Fibroblast of the conjunctiva (primary cell): ENCODE measurements at regions not wholly inside any gene's neighbourhood (a gene's known extent, or its start where the extent isn't known, plus 50 kb on each side); places are given as distances from the start of the nearest gene placed in this dataset.
"Not testable (repeated sequence)": the region's sequence is repeated elsewhere in the genome, so short reads cannot be mapped to it uniquely, and the experiment has no call there.

ENCODE experiments used
- DNase-seq: peaks from one replicate; pipeline ENCODE4 v3.0.0-alpha.2; 2010; ENCODE audit warnings: low read depth

DNA sequence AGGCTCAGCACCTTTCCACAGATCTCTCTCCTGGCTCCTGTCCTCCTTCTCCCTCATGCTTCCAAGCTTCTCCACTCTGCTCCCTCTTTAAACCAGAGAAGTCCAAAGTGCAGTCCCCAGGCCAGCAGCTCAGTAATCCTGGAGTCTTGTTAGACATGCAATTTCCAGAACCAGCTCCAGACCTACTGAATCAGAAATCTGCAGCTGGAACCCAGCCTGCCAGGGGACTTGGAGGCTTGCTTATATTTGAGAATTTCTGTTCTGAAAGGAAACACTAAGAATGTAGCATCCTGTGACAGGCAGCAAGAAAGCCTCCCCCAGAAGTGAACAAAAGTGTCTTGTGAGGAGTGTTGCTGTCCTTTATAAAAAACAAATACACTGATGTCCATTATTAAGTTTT, 438.1 kb downstream of the BCKDHB start:
- DNase-seq, result no peak

DNA sequence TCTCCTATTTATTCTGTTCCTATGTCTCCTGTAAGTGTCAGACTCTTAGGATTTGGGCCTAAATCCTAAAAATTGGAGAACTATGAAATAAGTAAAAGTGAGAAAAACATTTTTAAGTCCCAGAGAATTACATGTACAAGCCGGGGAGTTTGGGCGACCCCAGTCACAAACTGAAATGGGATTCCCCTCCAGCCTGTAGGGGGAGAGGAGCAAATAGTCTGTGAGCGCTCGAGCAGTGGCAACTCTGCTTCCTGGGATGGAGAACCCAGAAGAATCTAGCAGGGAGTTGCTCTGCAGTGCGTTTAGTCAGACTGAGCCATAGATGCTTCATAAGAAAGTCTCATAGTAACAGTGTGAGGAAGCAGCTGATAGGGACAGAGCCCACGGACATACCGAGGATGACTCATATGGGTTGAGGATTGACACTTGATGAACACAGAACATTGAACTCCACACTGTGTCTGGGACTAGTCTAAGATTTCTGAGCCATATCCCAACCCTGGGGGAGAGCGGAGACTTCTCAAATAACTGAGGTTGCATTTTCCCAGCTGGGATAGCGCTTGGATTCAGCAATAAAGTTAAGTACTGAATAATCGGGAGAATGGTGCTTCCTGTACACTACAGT, 437.2 kb downstream of the BCKDHB start:
- DNase-seq, result no peak

DNA sequence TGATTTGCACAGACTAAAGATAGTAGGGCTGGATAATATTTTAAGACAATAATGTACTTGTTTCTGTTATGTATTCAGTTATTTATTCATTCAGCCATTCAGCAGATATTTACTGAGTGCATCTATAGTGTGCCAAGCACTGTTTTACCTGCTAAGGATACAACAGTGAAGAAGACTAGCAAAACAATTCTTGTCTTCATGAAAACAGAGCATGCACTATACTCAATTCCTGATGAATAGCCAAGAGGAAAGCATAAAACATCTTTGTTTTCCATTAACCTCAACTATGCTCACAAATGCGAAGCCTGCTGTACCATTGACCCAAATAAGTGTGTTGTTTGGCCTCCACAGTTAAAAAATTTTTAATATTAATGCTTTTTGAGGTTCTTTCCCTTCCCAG, 436.7 kb downstream of the BCKDHB start:
- DNase-seq, result no peak

DNA sequence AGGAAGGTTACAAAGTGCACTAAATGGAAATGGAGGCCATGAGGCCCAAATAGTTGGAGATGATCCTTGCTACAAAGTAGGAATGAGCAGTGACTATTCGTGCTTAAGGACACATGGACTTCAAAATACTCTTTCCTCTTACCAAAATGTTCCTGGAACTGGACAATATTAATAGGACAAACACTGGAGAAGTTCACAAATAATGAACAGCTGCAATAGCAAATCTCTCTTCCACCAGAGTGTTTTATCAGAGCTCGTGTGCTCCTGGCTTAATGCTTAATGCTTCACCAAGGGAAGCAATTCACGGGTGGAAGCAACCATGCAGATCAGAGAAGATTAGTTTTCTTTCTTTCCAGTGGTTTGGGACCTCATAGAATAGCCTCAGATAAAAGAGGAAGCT, 435.4 kb downstream of the BCKDHB start:
- DNase-seq, result no peak

DNA sequence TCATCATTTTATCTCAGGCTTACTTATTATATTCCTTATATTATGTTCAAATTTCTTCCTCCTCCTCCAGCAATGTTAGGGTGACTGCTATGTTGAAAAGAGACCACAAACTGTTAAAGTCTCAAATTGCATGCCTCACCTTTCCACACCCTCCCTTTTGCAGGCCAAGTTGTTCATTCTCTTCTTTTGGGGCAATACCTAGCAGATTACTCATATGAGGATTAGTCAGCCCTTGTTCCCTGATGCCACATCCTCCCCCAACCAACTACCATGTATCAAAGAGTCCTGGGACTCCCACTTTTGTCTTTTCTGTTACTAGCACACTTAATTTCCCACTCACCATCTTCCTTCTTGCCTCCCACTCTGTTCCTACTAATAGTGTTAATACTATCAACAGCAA, 434.7 kb downstream of the BCKDHB start:
- DNase-seq, result no peak

DNA sequence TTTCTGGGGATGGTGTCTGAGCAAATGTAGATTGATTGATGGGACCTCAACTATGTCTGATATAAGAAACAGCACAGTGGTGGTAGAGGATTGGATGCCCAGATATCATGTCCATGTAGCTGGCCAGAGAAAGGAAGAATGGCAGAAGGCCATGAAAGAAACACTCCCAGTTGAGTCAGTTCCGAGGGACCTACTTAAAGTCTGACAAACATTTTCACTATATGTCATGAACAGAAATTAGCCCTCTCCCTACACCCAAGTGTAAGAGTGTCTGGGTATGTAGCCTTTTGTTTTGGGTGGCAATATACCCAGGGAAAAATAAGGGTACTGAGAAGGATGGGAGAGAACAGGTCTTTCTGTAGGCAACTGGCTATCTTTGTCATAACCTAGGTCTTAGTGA, 434.2 kb downstream of the BCKDHB start:
- no peak for DNase-seq

DNA sequence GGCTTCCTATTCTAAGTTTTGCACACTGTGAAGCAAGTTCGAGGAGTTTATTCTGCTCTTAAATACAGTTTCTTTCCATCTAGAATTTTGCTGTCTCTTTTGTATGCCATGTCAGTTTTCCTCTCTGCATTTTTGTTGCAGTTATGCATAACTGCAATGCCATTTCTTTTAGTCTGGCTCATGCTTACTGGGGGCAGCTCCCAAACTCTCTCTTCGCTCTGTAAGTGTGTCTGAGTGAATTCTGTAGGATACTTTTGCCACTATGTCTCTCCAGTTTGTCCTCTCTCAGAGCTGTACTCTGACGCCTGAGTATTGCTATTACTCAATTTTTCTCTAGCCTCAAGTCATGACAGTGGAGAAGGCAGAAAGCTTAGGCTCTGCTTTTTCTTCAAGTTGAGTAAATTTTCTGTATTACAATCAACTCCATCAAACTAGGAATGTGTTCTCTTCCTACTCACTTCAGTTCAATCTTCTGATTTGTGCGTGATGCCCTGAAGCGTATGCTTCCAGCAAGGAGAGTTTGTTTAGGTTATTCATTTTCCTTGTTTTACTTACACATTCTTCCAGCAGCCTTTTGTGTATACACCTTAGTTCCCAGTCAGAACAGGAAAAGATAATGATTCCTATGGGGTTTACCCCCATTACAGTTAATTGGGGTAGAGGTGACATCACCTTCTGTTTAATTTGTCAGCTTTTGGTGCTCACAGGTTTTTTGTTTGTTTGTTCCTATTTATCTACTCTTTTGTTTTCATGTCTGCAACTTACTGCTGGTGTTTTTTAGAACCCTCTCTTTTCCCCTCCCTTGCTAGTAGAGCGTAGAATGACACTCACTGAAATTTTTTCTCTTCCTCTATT, 430.9 kb downstream of the BCKDHB start:
- no peak for DNase-seq

DNA sequence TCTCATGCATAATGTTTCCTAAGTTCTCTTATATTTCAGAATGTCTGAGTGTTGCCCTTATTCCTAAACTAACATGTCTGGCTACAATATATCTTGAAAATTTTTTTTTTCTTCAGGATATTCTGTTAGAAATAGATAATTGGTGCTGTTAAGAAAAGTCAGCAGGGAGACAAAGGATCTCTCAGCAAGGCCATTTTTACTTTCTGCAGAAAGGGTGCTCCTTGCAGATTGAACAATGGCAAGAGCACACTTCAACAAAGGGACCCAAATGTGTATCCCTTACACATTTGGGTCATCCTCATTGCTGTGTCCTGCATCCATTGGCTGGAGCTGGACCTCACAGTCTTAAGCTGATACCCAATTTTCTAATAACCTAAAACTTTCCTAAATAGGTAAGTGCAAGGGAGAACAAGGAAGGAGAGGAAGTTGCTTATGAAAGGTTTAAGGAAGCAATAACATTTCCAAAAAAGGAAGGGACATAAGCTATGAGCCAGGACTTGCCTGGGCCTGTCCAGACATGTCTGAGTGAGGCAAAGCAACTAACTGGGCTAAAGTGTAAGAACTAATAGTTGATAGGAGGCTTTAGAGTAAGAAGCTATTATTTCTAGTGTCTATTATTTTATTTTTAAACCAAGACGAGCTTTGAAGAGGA, 429.6 kb downstream of the BCKDHB start:
- DNase-seq, result no peak

DNA sequence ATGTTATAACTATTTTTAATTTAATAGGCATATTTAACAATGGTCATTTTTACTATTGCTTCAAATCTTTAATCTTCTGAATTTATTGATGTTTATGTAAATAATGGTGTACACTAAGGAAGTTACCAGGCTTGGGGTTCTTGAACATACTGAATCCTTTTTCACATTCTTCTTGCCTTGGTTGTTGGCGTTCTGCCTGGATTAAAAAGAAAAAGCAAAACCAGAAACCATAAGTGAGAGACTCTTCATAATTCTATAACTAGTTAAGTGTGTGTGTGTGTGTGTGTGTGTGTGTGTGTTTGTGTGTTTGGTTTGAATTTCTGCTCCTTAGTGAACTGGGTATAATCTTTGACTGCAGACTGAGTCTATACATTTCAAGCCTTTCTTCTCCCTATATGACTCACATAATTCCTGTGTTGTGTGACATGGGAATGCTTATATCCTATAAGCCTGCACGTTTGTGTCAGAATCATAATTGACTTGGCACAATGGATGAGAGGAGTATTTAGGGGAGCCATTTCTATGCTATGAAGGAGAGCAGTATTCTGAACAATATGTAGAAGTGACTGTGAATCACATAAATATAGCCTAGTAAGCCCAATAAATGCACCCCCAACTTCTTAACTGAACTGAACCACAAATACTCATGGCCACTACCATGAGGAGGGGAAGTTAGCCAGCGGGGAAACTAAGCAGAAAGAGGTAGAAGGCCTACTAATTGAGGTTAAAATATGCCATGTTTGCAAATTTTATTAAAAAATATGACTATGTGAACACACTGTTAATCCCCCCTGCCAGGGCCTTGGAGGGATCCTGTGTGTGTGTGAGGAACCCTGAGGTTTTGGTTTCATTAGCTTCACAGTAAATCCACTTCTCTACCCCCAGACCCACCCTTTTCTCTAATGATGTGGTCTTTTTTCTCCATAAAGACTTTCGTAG, 425.5 kb downstream of the BCKDHB start:
- no peak for DNase-seq

DNA sequence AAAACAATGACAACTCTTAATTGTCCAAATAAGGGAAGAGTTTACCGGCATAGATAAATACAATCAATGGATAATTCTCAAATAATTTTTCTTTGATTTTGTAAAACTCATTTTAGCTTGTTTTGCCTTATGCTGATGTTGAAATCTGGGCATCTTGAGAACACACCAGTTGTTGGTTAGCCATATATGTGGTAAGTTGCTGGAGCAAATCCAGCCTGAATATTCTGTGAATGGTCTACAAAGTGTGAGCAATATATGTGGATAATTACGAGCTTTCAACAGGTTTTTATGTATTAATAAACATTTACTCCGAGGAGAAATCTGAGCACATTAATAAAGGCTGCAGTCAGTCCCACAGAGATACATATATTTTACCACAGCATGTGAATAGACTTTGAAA, 423.6 kb downstream of the BCKDHB start:
- DNase-seq, result no peak

DNA sequence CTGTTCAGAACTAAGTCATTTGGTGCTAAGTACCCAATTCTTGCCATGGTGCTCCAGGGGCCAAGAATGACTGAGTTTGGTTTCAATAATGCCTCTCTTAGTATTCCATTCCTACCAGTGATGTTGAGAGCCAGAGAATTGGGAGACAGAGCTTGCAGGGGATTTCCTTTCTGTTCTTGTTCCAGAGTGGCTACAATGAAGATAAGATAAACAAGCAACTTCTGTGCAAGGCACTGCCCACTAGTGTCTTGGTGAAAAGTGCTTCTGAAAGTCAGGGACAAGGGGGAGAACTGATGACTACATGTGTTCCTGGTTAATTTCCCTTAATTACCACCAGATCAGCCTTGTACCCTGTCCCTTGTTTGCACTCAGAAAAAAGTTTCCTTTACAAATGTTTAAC, 421.6 kb downstream of the BCKDHB start:
- no peak for DNase-seq

DNA sequence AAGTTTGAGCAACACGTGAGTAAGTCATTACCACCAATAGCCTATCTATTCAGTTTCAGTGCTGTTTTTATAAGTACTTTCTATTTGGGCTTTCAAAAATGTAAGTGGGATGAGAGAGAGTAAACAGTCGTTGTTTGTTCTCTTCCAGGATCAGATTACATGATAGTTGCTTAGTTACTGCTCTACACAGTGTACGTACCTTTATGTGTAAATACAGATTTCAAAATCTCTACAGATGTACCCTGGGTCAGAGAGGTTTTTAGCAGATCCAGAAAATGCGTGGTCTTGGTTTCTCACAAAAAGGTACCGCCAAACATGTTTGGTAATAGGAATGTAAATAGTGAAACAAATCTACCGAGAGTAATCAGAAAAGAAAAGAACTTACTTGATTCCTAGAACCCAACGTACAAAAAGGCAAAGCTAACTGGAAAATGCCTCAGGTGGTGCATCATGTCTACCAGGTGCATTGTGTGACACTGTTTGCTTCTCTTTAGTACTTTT, 421.1 kb downstream of the BCKDHB start:
- DNase-seq, result no peak

DNA sequence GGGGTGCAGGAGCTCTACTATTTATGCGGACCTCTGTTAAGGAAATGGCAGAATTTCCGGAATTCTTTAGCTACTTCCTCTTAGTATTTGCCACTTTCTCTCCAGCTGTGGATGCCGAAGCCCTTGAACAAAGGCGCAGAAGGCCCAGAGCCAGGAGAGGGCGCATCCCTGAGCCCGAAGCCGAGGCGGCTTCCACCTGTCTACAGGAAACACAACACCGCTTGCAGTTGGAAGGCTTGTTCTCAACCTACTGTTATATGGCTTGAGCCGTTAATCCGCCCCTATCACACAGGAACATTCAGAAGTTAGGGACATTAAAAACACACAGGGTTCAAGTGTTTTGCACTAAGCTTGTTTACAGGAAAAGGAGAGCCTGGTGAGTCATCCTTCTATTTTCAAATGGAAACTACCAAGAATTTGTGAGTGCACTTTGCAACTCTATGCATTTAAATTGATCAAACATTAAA, 417.1 kb downstream of the BCKDHB start:
- DNase-seq, result no peak

DNA sequence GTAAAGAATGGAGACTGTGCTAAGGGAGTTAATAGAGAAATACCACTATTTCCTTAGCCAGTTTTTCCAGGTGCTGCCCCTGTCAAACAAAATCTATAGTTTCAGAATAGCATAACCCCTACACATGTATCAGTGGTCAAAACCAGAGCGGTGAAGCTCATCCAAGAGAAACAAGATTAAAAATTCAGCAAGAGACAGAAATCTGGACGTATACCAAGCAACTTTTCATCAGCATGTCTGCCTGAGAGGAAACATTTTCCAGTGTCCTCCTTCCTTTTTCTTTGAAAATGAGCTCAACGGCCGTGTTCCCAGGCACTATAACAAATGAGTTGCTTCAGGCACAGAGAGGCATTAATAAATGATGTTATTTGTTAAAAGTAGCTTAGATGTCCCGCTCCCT, 416.5 kb downstream of the BCKDHB start:
- no peak for DNase-seq

DNA sequence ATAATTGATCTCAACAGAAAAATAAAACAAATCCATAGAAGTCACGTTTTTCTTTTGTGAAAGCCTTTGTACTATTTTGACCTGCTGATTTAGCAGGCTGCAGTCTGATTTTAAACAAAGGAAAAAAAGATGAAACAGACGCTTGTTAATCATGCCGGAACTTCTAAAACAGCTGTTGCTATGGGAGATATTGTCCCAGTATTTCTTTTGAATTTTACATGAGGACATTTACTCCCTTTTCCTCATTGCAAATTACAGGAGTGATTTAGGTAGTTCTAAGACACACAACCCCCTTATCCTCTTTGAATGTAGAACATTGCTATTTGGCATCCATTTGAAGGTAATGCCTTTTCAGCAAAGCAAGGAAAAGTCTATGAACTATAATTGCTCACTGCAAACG, 416.1 kb downstream of the BCKDHB start:
- no peak for DNase-seq

DNA sequence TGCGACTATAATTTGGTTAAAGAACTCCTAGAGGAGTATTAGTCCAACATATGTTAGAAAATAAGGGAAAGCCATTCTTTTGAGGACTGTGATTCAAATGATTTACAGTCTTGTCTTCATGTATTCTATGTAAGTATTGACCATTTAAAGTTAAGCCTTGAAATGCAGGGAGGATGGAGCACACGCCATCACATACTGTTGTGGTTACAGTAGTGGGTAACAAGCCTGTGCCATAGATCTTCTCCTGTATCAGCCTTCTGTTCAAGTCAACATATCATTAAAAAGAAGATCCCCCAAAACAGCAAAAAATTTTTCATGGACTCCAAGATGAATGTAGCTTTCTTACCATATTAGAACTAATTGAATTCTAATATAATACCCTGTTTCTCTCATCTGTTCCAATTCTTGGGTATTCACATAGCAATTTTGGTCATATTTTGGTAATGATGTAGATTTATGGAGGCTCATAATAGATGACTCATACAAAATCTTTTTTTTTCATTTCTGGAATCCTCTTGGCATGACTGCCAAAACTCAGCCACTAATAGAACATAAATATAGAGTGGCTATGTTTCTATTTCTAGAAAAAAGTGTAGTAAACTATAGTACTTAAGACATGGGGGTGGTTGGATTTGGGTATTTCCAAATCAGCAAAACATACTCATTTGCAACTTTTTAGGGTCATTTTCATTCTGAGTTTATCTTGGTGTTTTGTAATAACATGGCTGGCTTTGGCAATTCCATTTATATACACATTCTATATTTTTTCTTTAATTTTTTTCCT, 413.5 kb downstream of the BCKDHB start:
- no peak for DNase-seq

DNA sequence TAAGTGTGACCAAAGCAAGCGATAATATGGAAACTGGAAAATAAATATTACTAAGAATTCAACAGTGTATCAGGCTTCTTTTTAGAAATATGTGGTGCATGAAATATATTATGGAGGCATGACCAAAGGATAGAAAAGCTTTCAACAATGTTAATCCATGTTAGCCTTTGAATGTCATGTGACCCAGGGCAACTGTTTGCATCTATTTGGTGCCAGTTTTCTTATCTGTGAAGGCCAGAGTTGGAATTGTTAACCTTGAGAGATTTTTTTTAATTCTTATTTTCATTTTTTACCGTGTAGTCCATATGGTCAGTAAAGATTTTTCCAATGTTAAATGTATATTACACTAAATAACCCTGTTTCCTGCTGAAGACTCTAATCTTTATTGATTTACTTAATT, 411.1 kb downstream of the BCKDHB start:
- no peak for DNase-seq

DNA sequence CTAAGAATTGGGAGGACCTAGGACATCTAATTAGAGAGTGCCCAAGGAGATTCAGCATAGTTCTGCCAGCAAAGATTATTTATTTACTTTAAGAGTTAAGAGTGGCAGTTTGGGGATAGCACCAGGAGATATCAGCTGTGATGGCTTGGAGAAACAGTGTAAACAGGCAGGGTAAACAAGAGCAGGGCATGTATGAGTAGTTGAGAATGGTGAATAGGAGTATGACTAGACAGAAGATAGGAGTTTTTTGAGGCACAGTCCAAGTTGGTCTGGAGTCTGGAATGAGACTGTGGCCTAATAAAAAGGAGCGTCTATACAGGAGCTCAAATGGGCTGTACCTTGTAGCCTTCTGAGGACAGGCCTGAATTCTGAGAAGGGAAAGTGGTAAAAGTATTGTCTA, 404.1 kb downstream of the BCKDHB start:
- not testable (repeated sequence) for DNase-seq

DNA sequence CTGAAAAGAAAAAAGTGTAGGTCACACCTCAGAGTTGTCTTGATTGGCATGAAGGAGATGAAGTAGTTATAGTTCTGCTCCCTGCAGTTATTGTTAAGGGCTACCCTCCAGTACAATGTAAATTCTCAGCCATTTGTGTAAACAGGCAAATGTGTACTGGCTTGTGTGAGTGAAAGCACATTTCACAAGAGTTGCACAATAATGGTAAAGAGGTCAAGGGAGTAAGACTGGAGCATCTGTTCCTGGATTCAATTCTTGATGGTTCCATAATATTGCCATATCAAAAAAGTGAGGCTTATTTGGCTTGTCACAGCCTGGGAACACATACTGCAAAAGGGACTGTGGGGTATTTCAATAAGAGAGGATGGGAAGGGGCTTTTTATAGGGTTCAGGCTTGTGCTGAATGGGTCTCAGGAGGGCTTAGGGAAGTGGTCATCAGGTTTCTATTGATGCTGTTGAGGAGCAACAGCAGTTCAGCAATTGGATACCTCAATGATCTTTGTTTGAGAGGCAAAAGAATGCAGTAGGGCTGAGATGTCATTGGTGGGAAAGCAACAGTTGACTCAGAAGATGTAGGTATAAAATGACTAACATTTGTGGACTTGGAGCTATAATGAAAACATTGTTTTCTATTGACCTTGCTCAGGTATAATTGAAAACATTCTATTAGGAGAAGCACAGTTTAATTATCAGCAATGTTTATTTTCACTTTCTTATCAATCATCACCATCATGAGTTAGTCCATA, 402.6 kb downstream of the BCKDHB start:
- no peak for DNase-seq

DNA sequence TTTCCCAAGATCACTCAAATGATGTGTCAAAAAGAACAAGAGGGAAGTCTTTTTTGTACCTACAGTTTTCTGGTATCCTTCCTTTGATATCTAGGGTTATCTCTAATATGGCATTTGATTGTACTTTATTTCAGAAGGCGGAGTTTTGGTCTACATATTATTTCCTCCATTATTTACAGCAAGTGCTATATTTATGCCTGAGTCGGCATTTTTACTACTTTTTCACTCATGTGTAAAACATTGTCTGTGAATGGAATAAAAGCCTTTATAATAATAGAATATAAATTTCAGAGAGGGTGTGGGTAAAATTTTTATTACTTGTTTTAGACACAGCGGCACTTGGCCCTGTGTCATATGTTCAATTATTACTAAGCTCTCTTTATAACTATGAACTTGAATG, 398.4 kb downstream of the BCKDHB start:
- DNase-seq, result no peak
